ENCODE measurements at regions not wholly inside any gene's neighbourhood (a gene's known extent, or its start where the extent isn't known, plus 50 kb on each side); places are given as distances from the start of the nearest gene placed in this dataset.

DNA sequence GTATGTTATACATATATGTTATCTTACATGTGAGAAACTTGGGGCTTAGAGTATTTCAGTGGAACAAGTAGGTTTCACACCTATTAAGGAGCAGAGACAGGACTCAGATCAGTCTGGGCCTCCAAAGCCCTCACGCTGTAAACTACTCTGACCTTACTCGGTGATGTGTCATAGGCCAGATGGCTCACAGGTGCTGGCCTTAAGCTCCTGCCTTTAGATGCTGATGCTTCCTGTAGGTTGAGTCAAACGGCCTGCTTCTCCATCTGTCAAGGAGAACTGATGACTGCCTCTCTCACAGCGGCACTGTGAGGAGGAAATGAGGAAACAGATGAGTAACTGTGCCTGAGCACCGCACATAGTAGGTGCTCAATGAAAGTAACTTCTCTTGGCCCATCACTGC, 312.6 kb upstream of the COBL start:
- TF ChIP-seq POLR2A (IDR thresholded peaks at IDR 0.05): no peak
- TF ChIP-seq, protein P1, sequence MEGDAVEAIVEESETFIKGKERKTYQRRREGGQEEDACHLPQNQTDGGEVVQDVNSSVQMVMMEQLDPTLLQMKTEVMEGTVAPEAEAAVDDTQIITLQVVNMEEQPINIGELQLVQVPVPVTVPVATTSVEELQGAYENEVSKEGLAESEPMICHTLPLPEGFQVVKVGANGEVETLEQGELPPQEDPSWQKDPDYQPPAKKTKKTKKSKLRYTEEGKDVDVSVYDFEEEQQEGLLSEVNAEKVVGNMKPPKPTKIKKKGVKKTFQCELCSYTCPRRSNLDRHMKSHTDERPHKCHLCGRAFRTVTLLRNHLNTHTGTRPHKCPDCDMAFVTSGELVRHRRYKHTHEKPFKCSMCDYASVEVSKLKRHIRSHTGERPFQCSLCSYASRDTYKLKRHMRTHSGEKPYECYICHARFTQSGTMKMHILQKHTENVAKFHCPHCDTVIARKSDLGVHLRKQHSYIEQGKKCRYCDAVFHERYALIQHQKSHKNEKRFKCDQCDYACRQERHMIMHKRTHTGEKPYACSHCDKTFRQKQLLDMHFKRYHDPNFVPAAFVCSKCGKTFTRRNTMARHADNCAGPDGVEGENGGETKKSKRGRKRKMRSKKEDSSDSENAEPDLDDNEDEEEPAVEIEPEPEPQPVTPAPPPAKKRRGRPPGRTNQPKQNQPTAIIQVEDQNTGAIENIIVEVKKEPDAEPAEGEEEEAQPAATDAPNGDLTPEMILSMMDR (IDR thresholded peaks at IDR 0.05): no peak
- H3K9me3 ChIP-seq: no peaks in the 10 kb centered on the region
- no peak overlapping the region for H3K4me3 ChIP-seq (replicated peaks in 1 of 3)
- no peak overlapping the region for H3K27ac ChIP-seq
- no peaks in the 10 kb centered on the region for H3K4me1 ChIP-seq
- H3K36me3 ChIP-seq: no peaks in the 10 kb centered on the region
- DNase-seq: no peak
- 76 to 84% methylated on average over 5 of the region's 5 CpGs for WGBS, 2 donors
- intact Hi-C loops (cut with DNase I): no loop called here
- H3K27me3 ChIP-seq: no peaks in the 10 kb centered on the region

DNA sequence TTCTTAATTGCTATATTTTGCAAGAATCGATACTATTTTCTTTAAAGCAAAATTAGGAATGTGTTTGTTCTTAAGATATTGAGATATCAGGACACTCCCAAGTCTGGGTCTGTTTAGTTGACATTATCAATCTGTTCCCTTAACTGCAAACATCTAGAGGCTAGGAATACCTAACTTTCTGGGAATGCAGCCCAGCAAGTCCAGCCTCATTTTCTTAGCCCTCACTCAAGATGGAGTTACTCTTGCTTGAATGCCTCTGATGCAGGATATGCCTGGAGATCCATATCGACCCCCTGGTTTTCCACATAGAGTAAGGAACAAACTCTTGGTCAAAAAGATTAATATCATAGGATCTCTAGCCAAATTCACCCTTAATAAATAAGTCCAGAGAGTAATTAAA, 305.3 kb upstream of the COBL start:
- Histone ChIP-seq H3K36me3 (no peaks in the 10 kb centered on the region), H3K27me3 (no peaks in the 10 kb centered on the region), H3K4me3 (replicated peaks in 1 of 3) (no peak overlapping the region), H3K4me1 (no peaks in the 10 kb centered on the region), H3K9me3 (no peaks in the 10 kb centered on the region), H3K27ac (no peak overlapping the region)
- no peak for DNase-seq
- no peak for TF ChIP-seq POLR2A (IDR thresholded peaks at IDR 0.05)
- TF ChIP-seq, protein P1 (IDR thresholded peaks at IDR 0.05): no peak
- intact Hi-C loops (cut with DNase I): no loop called here
- WGBS, 2 donors: 80 to 84% methylated on average over 2 of the region's 2 CpGs

DNA sequence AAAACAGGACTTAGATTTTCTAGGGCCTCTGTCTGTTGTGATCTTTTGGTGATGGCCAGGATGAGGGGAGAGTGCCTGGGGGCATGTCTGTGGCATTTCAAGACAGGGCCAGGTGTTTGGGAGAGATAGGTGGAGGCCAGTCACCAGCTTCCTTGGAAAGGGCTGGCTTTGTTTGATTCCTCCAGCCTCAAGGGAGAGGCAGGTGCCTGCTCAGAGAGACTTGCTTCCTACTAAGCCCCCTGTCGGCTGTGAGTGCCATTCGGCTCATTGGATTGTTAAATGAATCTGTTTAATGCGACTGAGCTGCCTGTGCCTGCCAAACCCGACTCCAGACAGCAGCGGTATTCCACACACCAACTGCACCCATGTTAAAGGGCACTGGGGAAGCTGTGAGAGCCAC, 304.1 kb upstream of the COBL start:
- Histone ChIP-seq H3K4me3 (replicated peaks in 1 of 3) (no peak overlapping the region), H3K4me1 (no peaks in the 10 kb centered on the region), H3K36me3 (no peaks in the 10 kb centered on the region), H3K27me3 (no peaks in the 10 kb centered on the region), H3K27ac (no peak overlapping the region), H3K9me3 (no peaks in the 10 kb centered on the region)
- TF ChIP-seq POLR2A (IDR thresholded peaks at IDR 0.05): no peak
- TF ChIP-seq, protein P1 (IDR thresholded peaks at IDR 0.05): no peak
- intact Hi-C loops (cut with DNase I): no loop called here
- WGBS, 2 donors: 47 to 54% methylated on average over 5 of the region's 5 CpGs
- no peak for DNase-seq

DNA sequence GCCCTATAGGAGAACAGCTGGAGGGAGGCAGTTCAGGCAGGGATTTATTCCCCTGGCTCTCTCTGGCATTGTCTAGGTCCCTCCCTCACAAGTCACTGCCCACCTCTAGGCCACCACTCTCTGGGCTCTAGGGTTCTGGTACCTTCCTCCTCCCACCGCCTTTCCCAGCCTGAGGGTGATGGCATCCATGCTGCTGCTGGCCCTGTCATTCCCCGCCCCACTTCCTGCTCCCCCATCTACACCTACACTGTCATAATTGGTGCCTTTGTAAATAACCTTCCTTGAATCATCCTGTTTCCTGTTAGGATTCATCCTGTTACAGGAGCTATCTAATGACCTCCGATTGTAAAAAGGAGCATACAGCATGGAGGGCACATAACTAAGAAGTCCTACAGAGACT, 303.3 kb upstream of the COBL start:
- Histone ChIP-seq H3K4me1 (no peaks in the 10 kb centered on the region), H3K27ac (no peak overlapping the region), H3K27me3 (no peaks in the 10 kb centered on the region), H3K36me3 (no peaks in the 10 kb centered on the region), H3K9me3 (no peaks in the 10 kb centered on the region), H3K4me3 (replicated peaks in 1 of 3) (no peak overlapping the region)
- 73 to 81% methylated on average over 3 of the region's 3 CpGs for WGBS, 2 donors
- no peak for DNase-seq
- intact Hi-C loops (cut with DNase I): no loop called here
- TF ChIP-seq, protein P1 (IDR thresholded peaks at IDR 0.05): no peak
- no peak for TF ChIP-seq POLR2A (IDR thresholded peaks at IDR 0.05)

DNA sequence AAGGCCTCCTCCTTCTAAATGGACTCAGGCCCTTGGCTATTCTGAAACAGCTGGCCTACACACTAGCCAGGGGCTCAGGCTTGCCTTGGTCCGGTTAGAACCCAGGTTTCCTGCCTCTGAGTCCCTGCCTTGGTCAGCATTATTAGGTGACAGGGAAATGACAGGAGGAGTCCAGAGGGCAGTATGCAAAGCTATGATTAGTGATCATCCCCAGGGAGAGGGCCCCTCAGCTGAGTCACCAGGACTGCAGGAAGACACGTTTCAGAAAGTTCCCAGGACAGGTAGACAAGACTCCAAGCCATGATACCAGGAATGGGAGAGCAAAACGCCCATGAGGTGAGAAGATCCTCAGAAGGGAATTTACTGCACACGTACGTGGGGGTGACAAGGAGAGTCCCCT, 301.1 kb upstream of the COBL start:
- H3K27ac ChIP-seq: no peak overlapping the region
- intact Hi-C loops (cut with DNase I): no loop called here
- no peaks in the 10 kb centered on the region for H3K9me3 ChIP-seq
- no peaks in the 10 kb centered on the region for H3K4me1 ChIP-seq
- WGBS, 2 donors: 77 to 78% methylated on average over 4 to 5 of the region's 5 CpGs
- DNase-seq: no peak
- H3K36me3 ChIP-seq: no peaks in the 10 kb centered on the region
- H3K27me3 ChIP-seq: no peaks in the 10 kb centered on the region
- TF ChIP-seq, protein P1 (IDR thresholded peaks at IDR 0.05): no peak
- no peak for TF ChIP-seq POLR2A (IDR thresholded peaks at IDR 0.05)
- no peak overlapping the region for H3K4me3 ChIP-seq (replicated peaks in 1 of 3)

Data from thyroid gland (tissue), 4 donors.